GM18517 (cell line): ENCODE measurements at regions not wholly inside any gene's neighbourhood (a gene's known extent, or its start where the extent isn't known, plus 50 kb on each side); places are given as distances from the start of the nearest gene placed in this dataset.
"Not testable (repeated sequence)": the region's sequence is repeated elsewhere in the genome, so short reads cannot be mapped to it uniquely, and the experiment has no call there.

Experiments used
- ATAC-seq: cut with Tn5 transposase; IDR thresholded peaks from one replicate; pipeline ENCODE4 v1.9.1; 2021; ENCODE audit warnings: mild to moderate bottlenecking, moderate library complexity; ENCODE audit not compliant: unreplicated experiment

DNA sequence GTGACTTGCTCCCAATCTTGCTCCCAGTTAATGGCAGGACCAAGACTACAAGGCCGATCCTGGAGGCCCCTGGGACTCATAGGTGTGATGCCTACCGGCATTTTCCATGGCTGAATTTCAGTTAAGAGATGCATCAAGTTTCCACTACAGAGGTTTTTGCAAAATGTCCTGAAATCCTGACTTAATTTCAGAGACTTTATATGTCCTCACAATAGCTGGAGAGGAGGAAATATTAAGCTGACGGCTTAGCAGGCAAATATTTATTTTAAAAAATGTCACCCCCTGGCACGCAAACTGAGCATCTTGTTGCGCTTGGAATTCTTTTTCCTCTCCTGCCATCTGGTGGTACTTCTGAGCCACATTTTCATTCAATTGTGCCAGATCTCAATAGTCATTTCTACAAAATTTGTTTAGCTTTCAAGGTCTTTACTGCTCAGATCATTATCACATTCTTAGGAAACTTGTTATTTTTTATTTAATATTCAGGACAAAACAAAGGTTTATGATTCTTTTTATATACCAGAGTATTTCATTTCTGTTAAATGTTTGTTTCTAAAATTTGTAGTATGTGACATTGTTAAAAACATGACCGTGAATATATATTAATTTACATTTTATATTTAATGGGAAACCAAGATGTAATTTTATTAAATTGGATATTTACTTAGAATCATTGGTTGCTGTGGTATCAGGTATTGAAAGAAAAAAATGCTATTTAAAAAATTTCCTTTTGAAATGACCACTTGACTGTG, 189.2 kb upstream of the THRB start:
- ATAC-seq = no peak

DNA sequence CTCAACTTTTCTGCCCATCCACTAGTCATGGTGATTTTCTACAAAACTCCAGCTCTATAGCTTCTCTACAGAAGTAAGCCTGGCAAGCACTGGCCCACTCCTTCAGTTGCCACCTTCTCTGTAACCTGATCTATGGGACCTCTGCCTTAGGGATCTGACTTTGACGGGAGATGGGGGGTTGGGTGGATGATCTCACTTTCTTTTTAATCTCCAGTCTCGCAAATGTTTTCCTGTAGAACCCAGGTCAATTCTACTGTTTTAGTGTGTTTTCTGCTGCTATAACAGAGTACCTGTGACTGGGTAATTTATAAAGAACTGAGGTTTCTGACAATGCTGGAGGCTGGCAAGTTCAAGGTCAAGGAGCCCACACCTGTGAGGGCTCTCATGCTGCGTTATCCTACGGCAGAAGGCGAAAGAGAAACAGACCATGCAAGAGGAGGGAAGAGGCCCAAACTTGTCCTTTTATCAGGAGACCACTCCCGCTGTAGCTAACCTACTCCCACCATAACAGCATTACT, 189.9 kb upstream of the THRB start:
- ATAC-seq = no peak

DNA sequence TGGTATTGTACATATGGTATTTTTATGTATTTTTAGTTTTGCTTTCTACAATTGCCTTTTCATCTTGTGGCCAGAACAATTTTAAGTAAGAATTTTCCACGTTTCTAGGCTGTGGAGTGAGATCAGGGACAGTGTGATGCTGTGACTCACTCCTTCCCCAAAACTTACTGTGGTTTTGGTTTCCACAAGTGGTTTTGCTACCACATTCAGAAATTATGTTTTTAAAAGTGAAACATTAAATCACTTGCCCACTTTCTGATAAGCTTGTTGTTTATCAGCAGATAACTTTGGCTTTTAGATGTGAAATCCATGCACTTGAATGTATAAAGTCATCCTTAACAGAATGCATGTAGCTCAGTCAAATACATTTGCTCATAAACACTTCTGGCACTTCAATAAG, 192.2 kb upstream of the THRB start:
- ATAC-seq = no peak

DNA sequence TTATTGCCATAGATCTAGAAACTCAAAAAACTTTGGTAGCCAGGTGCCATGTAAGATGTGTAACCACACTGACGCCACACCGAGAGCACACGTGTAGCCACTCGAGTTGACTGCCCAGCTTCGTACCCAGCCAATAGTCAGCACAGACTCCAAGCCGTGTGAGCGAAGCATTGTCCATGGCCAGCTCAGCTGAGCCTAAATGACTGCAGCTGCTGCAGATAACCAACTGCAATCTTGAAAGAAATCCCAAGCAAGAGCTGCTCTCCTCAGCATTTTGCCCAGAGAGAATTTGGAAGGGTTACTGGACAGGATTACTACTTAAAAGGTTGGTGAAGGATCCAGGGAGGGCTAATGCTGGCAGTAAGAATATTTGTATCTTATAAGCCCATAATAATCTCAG, 193.0 kb upstream of the THRB start:
- ATAC-seq = no peak

DNA sequence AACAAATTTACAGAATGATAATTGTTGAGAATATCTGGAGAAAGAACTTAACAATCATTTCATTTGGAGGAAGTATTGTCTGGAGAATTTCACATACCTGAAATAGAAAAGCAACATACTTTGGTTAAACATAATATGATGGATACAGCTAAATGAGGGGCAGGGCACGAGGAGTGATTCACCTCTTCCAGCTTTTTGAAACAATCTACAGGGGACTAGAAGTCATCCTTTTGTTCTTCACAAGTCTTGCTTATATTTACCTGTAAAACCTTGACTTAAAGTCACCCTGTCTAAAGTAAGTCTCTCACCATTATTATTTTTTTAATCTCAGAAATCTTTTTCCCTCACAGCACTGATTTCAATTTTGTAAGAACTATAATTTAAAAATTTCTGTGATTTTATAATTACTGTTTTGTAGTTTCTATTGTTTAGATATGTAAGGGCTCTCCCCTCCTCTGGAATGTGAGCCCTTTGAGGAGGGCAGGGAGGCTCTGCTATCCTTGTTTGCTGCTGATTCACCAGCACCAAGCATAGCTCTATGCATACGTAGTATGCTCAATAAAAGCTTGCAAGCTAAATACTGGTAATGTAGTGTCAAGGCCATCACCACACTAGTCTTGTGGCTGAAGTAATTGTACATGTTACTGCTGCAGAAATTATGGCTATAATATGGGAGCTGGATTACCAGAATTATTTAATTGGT, 193.9 kb upstream of the THRB start:
- ATAC-seq = no peak

DNA sequence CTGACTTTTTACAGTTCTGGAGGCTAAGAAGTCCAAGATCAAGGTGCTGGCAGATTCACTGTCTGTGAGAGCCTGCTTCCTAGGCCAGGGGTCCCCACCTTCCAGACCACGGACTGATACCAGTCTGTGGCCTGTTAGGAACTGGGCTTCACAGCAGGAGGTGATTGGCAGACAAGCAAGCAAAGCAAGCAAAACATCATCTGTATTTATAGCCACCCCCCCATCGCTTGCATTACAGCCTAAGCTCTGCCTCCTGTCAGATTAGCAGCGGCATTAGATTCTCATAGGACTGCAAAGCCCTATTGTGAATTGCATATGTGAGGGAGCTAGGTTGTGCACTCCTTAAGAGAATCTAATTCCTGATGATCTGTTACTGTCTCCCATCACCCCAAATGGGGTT, 194.7 kb upstream of the THRB start:
- ATAC-seq = no peak

DNA sequence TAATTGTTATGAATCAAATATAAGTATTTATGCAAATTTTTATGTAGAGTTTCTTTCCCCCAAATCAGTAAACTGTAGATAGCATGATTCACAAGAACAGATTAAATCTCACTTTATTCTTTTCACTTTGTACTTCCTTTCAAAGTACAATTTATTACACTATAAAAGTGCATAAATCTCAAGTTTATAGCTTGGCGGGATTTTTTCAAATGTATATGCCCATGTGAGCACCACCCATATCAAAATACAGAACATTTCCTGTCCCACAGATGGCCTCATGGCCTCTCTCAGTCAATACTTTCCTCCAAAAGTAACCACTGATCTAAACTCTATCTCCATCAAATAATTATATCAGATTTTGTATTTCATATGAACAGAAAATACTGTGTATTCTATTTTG, 196.1 kb upstream of the THRB start:
- no peak for ATAC-seq

DNA sequence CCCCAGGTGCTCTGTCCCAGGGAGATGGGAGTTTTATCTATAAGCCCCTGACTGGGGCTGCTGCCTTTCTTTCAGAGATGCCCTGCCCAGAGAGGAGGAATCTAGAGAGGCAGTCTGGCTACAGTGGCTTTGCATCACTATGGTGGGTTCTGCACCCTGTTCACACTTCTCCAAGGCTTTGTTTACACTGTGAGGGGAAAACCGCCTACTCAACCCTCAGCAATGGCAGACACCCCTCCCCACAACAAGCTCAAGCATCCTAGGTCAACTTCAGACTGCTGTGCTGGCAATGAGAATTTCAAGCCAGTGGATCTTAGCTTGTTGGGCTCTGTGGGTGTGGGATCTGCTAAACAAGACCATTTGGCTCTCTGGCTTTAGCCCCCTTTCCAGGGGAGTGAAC, 204.4 kb upstream of the THRB start:
- not testable (repeated sequence) for ATAC-seq

DNA sequence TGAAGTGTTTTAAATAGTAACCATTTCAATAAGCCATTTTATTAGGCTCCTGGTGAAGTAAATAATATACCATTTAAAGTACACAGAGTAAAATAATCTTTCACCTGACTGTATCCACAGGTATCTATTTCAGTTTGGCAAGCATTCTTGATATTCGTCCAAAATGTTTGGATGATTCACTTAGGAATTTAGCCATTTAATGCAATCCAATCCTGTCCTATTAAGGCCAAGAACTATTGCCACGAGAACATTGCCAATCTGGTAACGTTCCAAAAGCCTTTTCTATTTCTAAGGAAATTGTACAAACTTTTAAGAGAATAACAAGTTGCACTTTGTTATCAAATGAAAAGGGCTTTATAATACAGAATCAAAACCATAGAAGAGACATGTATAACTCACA, 209.8 kb upstream of the THRB start:
- no peak for ATAC-seq

DNA sequence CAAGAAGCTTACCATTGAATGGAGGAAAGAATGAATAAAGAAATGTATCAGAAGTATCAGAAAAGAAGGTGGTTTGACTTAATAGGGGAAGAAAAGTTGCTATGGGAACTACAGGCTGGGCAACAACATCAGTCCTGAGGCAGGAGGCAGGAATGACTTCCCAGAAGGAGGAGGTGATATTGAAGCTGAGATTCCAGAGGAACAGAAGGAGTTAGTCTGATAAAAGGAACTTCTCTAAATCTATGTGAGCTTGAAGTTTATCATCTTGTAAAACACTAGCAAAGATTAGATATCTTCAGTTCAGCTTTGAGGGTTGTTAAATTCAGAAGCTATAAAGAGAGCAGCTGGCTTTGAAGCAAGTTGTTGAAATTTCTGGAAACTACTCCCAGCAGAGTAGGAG, 213.3 kb upstream of the THRB start:
- ATAC-seq = no peak

DNA sequence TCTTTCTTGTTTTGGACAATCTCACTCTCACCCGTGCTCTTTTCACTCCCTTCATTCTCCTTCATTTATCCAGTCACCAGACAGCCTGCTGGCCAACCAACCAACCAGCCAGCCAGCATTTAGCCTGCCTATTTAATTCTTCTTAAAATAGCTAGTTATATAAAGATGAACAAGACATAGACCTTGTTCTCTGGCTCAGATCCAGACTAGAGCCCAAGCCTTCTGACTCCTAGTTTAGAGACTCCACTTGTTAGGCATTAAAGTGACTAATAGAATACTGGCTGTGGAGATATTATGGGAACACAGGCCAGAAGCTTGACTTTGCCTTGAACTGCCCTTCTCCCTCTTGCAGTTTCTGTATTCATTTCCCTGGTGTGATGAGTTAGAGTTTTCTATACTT, 215.3 kb upstream of the THRB start:
- ATAC-seq = no peak

DNA sequence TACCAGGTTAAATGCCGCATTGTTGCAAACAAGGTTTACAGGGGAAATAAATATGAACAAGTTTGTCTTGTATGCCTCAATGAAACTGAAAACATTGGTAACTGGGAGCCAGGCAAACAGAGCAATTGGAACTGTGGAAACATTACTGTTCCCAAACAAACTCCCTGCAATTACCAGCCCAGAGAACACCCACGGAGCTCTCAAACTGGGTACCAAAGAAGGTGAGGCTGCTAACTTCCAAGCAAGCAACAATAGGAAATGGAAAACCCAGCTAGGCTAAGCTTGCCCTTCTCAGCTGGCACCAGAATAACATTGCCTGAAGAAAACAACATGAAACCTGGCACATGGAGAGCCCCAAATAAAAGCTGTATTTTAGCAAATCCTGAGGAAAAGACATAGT, 218.9 kb upstream of the THRB start:
- ATAC-seq = no peak

DNA sequence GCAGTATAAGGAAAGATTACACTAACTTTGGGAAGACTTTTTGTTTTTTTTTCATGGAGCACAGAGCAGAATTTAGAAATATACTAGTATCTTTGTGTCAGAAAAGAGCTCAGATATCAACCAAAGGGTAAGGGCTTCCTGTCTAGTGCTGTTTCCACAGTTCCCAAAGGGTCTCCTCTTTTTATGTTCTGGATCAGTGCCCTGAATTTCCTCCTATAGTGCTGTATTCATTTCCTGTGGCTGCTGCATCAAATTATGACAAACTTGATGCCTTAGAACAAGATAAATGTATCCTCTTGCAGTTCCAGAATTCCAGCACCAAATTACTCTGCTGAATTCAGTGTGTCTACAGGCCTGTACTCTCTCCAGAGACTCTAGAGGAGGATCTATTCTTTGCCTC, 219.8 kb upstream of the THRB start:
- ATAC-seq = no peak

DNA sequence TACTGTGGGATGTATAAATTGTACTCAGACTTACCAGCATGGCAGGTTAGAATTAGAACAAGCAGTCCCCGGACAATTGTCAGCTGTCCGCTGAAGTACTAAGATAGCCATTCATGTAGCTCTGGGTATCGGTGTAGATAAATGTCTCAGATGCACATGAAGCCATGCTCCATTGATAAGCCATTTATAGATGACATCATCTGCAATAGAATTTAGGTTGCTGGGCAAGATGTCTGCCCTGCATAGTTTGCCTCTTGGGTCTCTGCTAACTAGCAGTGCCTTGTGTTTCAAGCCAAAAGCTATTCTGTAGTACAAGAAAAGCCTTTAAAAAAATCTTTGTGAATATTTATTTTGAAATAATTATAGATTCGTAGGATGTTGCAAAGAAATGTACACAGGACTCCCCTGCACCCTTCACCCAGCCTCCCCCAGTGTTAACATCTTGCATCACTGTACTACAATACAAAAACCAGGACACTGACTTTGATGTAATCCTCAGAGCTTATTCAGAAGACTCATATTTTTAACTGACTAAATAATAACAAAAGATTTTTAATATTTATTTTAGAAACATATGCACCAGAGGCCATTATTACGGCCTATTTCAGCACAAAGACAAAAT, 220.6 kb upstream of the THRB start:
- no peak for ATAC-seq

DNA sequence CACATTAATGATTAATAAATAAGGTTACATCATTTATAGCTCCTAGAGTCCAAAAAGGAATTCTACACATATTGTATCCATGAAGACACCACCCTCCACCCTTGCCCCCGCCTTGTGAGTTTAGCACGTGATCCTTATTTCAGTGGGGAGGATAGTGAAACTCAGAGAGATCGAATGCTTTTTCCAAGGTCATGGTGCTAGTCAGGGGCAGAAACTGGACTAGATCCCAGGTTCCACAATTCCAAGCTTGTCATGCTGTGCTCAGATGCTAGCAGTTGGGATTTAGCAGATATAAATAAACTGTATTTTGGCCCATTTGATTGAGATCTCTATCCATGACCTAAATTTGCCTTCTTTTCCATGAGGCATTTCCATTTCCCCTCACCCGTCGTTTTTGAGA, 227.4 kb upstream of the THRB start:
- no peak for ATAC-seq

DNA sequence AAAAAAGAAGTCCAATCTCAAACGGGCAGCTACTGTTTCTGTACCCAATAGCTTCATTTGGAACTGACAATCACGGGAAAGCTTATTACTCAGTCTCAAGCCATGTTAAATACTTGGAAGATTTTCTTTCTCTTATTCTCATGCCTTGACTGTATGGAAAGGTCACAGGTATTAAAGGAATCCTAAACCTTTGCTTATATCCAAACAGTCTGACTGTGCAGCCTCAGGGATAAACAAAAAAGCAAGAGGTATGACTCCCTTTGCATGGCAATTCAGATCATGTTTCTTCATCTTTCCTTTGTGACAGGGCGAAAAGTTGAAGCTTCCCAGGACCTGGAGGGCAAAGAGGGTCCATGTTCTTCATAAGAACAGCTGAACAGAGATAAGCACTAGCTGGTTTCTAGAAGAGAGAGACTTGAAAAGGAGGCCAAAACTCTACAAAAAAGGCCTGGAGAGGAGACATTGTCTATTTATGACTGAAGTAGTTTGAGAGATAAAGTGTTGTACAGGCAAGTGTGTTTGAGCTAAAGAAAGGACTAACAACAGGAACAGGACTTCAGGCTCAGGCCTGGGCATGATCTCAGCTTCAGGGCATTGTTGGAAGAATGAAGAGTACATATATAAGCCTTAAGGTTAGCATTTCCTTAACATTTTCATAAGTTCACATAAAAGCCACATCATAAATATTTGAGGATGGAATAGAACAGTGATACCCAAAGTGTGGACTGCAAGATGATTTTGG, 231.0 kb upstream of the THRB start:
- no peak for ATAC-seq

DNA sequence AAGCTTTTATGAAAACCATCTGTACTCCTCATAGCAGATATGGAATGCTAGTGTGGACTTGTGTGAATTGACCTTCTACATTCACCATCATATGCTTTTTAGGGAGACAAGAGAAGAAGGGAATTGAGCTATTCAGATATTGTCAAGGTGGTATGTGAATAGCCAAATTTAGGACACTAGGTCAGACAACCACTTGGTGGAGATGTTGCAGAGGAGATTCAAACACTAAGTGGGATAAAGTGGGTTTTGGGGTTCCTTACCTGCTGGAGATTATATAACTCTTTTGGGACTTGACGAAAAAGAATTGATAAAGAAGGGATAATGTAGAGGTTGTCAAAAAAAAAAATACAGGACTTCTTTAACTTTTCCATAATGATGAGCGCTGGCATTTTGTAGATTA, 231.8 kb upstream of the THRB start:
- no peak for ATAC-seq

DNA sequence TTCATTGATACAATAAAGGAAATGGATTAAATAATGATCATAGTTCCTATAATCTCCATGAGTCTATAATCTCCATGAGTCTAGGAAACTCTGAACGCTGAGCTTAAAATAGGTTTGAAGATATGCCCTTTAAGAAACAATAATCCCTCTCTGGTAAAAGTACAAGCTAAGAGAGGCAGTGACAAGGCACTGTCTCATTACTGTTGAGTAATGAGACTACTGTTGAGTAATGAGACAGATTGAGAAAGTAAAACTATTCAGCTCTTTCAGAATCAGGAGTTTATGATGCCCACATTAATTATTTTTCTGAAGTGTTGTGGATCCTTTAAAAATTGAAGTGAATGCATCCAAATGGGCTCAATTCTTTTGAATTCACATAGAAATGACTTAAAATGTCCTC, 235.5 kb upstream of the THRB start:
- ATAC-seq = no peak

DNA sequence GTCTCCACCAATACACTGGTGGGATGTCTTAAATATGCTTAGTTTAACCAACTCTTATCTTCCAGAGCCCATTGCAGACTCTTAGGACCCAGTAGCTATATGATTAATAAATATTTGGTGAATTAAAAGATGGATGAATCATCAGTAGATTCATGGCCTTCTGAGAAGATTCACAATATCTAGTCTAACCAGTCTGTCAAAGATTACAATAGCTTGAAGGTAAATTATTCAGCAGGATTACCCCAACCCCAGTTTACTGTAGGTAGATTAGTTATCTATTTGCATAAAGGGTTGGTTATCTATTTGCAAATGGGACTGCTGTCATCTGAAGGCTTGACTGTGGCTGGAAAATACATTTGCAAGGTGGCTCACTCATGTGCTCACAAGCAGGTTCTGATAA, 239.4 kb upstream of the THRB start:
- ATAC-seq = no peak

DNA sequence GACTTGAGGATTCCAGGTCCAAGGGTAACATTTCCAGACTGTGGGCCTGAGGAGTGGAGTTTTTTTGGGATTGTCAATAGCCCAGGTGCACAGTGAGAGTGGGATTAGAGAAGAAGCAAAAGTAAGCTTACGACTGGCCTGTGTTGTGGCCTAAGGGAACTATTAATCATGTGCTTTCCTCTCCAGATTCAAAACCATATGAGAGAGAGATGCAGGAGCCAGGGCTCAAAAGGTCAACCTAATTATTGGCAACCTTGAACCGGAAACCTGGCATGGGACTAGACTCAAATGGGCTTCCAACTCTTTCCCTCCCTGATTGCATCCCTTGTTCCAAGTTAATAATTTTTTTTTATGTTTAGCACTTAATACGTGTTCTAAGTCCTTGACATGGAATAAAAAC, 242.1 kb upstream of the THRB start:
- ATAC-seq = no peak

DNA sequence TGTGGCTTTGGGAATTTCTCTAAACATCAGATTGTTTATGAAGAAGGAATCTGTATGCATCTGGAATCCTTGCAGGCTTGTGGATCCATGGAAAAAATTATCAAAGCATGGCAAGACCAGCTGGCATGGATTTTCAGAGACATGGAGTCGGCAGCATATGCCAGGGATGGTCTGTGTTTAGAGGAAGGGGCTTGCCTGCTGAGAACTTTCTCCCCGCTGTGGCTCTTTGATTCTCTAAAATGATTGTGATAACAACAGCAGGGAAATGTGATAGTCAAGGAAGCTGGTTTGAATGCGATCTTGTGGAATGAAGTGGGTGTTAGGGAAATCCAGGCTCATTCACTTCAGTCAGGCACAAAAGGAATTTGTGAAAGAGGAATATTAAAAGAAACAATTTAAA, 245.7 kb upstream of the THRB start:
- ATAC-seq = no peak
